GM23338 (cell line): ENCODE measurements at regions not wholly inside any gene's neighbourhood (a gene's known extent, or its start where the extent isn't known, plus 50 kb on each side); places are given as distances from the start of the nearest gene placed in this dataset.
A peak's percentile ranks its signal among the peaks of the same experiment; 100 is the strongest.

Experiments used
- ATAC-seq: fragments of 200-7000 bp; cut with Tn5 transposase; 3 replicates; pipeline ENCODE4 v1.9.1; 2020
- DNase-seq: peaks from one replicate; pipeline ENCODE4 v3.0.0-alpha.2; 2015; ENCODE audit warnings: low spot score
- H2AFZ ChIP-seq: fragments of 200-600 bp; sonication (generic); 2 replicates; pipeline ENCODE4 v1.8.0; 2016; ENCODE audit warnings: antibody characterized with exemption, mild to moderate bottlenecking, moderate library complexity
- H3F3A ChIP-seq: fragments of 200-600 bp; sonication (generic); replicated peaks from 2 replicates; pipeline ENCODE4 v1.8.0; 2017; ENCODE audit warnings: antibody characterized with exemption, mixed run types, low read depth
- H3K27ac ChIP-seq: fragments of 200-600 bp; sonication (generic); 2 replicates; pipeline ENCODE4 v1.6.1; 2016; ENCODE audit warnings: low read depth
- H3K27me3 ChIP-seq: fragments of 200-600 bp; sonication (generic); 2 replicates; pipeline ENCODE4 v1.8.0; 2016; ENCODE audit warnings: mild to moderate bottlenecking, mixed run types, moderate library complexity; ENCODE audit not compliant: insufficient read depth
- H3K36me3 ChIP-seq: fragments of 200-600 bp; sonication (generic); 2 replicates; pipeline ENCODE4 v1.8.0; 2016; ENCODE audit warnings: mild to moderate bottlenecking; ENCODE audit not compliant: insufficient read depth
- H3K4me1 ChIP-seq: fragments of 200-600 bp; sonication (generic); 2 replicates; pipeline ENCODE4 v1.8.0; 2016; ENCODE audit warnings: mild to moderate bottlenecking, moderate library complexity; ENCODE audit not compliant: insufficient read depth
- H3K4me2 ChIP-seq: fragments of 200-600 bp; sonication (generic); 2 replicates; pipeline ENCODE4 v1.7.1; 2017; ENCODE audit warnings: mixed run types
- H3K4me3 ChIP-seq: fragments of 200-600 bp; sonication (generic); 2 replicates; pipeline ENCODE4 v1.6.1; 2016; ENCODE audit warnings: mixed run types
- H3K79me2 ChIP-seq: fragments of 200-600 bp; sonication (generic); replicated peaks from 2 replicates; pipeline ENCODE4 v1.8.0; 2017; ENCODE audit warnings: mild to moderate bottlenecking; ENCODE audit not compliant: insufficient read depth
- H3K9me2 ChIP-seq: fragments of 200-600 bp; sonication (generic); 2 replicates; pipeline ENCODE4 v1.8.0; 2017; ENCODE audit not compliant: insufficient read depth
- H4K20me1 ChIP-seq: fragments of 200-600 bp; sonication (generic); replicated peaks from 2 replicates; pipeline ENCODE4 v1.8.0; 2017; ENCODE audit warnings: mild to moderate bottlenecking; ENCODE audit not compliant: insufficient read depth
- H3K27ac Mint-ChIP-seq: 2 replicates; pipeline ENCODE4 v1.8.0; 2020; ENCODE audit warnings: inconsistent platforms, mild to moderate bottlenecking, moderate library complexity, mixed read lengths
- H3K27me3 Mint-ChIP-seq: 3 replicates; pipeline ENCODE4 v1.8.0; 2022; ENCODE audit warnings: low read depth, mild to moderate bottlenecking, moderate library complexity, mixed read lengths, inconsistent platforms; ENCODE audit not compliant: insufficient read depth, poor library complexity
- H3K36me3 Mint-ChIP-seq: 3 replicates; pipeline ENCODE4 v1.8.0; 2021; ENCODE audit warnings: low read depth, mild to moderate bottlenecking, inconsistent platforms, moderate library complexity, mixed read lengths
- H3K4me1 Mint-ChIP-seq: 3 replicates; pipeline ENCODE4 v1.8.0; 2020; ENCODE audit warnings: mild to moderate bottlenecking, inconsistent platforms, mixed read lengths
- H3K4me3 Mint-ChIP-seq: 3 replicates; pipeline ENCODE4 v1.8.0; 2021; ENCODE audit warnings: moderate library complexity, mild to moderate bottlenecking, inconsistent platforms, mixed read lengths
- H3K9me3 Mint-ChIP-seq: 3 replicates; pipeline ENCODE4 v1.8.0; 2020; ENCODE audit warnings: moderate library complexity, mild to moderate bottlenecking, inconsistent platforms, mixed read lengths
- CTCF ChIP-seq, 2 experiments: fragments of 200-600 bp in 1 of 2; sonication (generic) in 1 of 2; conservative IDR thresholded peaks; 2 replicates each; pipeline versions ENCODE4 v1.5.1 to v1.6.1; 2016 to 2017; ENCODE audit warnings: antibody characterized with exemption in 2 of 2, low read depth in 2 of 2, mild to moderate bottlenecking in 2 of 2, moderate library complexity in 1 of 2
- NANOG ChIP-seq: IDR thresholded peaks from 2 replicates; pipeline ENCODE4 v1.6.1; 2016; ENCODE audit warnings: antibody characterized with exemption, borderline replicate concordance
- REST ChIP-seq: IDR thresholded peaks from one replicate; pipeline ENCODE4 v1.6.1; 2018; ENCODE audit warnings: antibody characterized with exemption; ENCODE audit not compliant: unreplicated experiment
- ZNF114 ChIP-seq: fragments of 250-450 bp; sonication (Bioruptor Pico); IDR thresholded peaks from 2 replicates; pipeline ENCODE4 v1.5.0; 2020; ENCODE audit warnings: mild to moderate bottlenecking, moderate library complexity
- TF ChIP-seq, protein P1 (sequence below): fragments of 250-450 bp; sonication (Bioruptor Pico); IDR thresholded peaks from 2 replicates; pipeline ENCODE4 v1.5.0; 2020; ENCODE audit warnings: mild to moderate bottlenecking, moderate library complexity

DNA sequence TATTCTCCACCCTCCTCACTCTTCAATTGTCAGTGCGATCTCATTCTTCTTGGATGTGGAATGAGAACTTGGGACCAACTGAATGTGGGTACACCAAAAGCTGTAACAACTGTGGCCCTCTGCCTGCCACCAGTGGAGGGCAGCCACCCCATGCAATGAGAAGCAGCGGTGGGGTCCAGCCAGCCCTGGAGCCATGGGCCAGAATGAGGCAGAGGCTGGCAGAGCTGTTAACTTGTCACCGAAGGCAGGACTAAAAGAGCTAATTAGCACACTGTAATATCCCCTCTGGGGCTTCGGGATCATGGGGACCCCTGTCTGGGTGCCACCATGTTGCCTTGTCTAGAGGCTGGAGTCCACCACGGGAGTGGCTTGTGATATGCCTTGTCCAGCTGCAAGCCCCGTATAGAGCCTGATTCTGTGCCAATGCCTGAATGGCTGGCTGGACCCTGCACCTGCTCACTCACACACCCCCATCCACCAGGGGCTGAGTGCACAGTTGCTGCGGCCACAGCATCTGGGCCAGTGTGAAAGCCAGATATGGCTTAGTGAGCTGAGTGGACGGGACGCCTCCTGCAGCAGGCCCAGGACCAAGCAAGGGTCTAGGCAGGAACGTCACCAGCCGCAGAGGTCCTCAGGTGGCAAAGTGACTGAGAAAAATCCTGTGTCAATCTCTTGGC, 680.5 kb downstream of the DSC3 start:
- Histone ChIP-seq H3K4me3 (no peak overlapping the region), H3F3A (no peaks in the 10 kb centered on the region), H3K27me3 (no peaks in the 10 kb centered on the region), H3K36me3 (no peaks in the 10 kb centered on the region), H3K9me2 (no peaks in the 10 kb centered on the region), H3K4me1 (peaks cover 4% of the 10 kb centered on the region; the same call in 1 of the 2 replicates), H3K79me2 (no peaks in the 10 kb centered on the region), H2AFZ (no peak overlapping the region), H4K20me1 (no peaks in the 10 kb centered on the region), H3K4me2 (no peak overlapping the region), H3K27ac (no peak overlapping the region)
- TF ChIP-seq CTCF (conservative IDR thresholded peaks at IDR 0.05; ENCODE audit: low read depth in 2 of 2) (peak; percentile 18 to 56; a peak in 2 of 4 replicates), NANOG (no peak), REST (no peak), ZNF114 (CRISPR knock-in tag) (no peak)
- TF ChIP-seq, protein P1, sequence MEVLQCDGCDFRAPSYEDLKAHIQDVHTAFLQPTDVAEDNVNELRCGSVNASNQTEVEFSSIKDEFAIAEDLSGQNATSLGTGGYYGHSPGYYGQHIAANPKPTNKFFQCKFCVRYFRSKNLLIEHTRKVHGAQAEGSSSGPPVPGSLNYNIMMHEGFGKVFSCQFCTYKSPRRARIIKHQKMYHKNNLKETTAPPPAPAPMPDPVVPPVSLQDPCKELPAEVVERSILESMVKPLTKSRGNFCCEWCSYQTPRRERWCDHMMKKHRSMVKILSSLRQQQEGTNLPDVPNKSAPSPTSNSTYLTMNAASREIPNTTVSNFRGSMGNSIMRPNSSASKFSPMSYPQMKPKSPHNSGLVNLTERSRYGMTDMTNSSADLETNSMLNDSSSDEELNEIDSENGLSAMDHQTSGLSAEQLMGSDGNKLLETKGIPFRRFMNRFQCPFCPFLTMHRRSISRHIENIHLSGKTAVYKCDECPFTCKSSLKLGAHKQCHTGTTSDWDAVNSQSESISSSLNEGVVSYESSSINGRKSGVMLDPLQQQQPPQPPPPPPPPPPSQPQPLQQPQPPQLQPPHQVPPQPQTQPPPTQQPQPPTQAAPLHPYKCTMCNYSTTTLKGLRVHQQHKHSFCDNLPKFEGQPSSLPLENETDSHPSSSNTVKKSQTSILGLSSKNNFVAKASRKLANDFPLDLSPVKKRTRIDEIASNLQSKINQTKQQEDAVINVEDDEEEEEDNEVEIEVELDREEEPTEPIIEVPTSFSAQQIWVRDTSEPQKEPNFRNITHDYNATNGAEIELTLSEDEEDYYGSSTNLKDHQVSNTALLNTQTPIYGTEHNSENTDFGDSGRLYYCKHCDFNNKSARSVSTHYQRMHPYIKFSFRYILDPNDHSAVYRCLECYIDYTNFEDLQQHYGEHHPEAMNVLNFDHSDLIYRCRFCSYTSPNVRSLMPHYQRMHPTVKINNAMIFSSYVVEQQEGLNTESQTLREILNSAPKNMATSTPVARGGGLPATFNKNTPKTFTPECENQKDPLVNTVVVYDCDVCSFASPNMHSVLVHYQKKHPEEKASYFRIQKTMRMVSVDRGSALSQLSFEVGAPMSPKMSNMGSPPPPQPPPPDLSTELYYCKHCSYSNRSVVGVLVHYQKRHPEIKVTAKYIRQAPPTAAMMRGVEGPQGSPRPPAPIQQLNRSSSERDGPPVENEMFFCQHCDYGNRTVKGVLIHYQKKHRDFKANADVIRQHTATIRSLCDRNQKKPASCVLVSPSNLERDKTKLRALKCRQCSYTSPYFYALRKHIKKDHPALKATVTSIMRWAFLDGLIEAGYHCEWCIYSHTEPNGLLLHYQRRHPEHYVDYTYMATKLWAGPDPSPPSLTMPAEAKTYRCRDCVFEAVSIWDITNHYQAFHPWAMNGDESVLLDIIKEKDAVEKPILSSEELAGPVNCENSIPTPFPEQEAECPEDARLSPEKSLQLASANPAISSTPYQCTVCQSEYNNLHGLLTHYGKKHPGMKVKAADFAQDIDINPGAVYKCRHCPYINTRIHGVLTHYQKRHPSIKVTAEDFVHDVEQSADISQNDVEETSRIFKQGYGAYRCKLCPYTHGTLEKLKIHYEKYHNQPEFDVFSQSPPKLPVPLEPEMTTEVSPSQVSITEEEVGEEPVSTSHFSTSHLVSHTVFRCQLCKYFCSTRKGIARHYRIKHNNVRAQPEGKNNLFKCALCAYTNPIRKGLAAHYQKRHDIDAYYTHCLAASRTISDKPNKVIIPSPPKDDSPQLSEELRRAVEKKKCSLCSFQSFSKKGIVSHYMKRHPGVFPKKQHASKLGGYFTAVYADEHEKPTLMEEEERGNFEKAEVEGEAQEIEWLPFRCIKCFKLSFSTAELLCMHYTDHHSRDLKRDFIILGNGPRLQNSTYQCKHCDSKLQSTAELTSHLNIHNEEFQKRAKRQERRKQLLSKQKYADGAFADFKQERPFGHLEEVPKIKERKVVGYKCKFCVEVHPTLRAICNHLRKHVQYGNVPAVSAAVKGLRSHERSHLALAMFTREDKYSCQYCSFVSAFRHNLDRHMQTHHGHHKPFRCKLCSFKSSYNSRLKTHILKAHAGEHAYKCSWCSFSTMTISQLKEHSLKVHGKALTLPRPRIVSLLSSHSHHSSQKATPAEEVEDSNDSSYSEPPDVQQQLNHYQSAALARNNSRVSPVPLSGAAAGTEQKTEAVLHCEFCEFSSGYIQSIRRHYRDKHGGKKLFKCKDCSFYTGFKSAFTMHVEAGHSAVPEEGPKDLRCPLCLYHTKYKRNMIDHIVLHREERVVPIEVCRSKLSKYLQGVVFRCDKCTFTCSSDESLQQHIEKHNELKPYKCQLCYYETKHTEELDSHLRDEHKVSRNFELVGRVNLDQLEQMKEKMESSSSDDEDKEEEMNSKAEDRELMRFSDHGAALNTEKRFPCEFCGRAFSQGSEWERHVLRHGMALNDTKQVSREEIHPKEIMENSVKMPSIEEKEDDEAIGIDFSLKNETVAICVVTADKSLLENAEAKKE: no peak
- ATAC-seq (peak; percentile 61), DNase-seq (peak; percentile 9)
- peaks cover 4% of the 10 kb centered on the region for H3K27me3 Mint-ChIP-seq
- H3K4me1 Mint-ChIP-seq: peaks cover 5% of the 10 kb centered on the region; the same call in 2 of the 3 replicates
- H3K4me3 Mint-ChIP-seq: no peak overlapping the region
- H3K27ac Mint-ChIP-seq: no peak overlapping the region
- H3K36me3 Mint-ChIP-seq: no peaks in the 10 kb centered on the region
- H3K9me3 Mint-ChIP-seq: no peaks in the 10 kb centered on the region
